ENCODE measurements at regions not wholly inside any gene's neighbourhood (a gene's known extent, or its start where the extent isn't known, plus 50 kb on each side); places are given as distances from the start of the nearest gene placed in this dataset.

- H3K4me3 ChIP-seq, result no peak overlapping the region
- H3K4me1 ChIP-seq, result no peaks in the 10 kb centered on the region
- peaks cover 0 to 4% (median 0%) of the 10 kb centered on the region in 4 donors for H3K27me3 ChIP-seq
- WGBS, 2 donors, result 49 to 53% methylated on average over 7 of the region's 7 CpGs
- no peak for TF ChIP-seq POLR2A (IDR thresholded peaks at IDR 0.05)
- TF ChIP-seq CTCF (IDR thresholded peaks at IDR 0.05), result no peak
- H3K27ac ChIP-seq, result no peak overlapping the region
- DNase-seq, result no peak
- no peaks in the 10 kb centered on the region for H3K36me3 ChIP-seq
- peaks cover 0 to 10% (median 0%) of the 10 kb centered on the region in 3 donors for H3K9me3 ChIP-seq
- intact Hi-C loops (cut with DNase I), result no loop called here
Measured at GRCh38 chr10:128386231-128386630, 260.0 kb upstream of the MKI67 start.

DNA sequence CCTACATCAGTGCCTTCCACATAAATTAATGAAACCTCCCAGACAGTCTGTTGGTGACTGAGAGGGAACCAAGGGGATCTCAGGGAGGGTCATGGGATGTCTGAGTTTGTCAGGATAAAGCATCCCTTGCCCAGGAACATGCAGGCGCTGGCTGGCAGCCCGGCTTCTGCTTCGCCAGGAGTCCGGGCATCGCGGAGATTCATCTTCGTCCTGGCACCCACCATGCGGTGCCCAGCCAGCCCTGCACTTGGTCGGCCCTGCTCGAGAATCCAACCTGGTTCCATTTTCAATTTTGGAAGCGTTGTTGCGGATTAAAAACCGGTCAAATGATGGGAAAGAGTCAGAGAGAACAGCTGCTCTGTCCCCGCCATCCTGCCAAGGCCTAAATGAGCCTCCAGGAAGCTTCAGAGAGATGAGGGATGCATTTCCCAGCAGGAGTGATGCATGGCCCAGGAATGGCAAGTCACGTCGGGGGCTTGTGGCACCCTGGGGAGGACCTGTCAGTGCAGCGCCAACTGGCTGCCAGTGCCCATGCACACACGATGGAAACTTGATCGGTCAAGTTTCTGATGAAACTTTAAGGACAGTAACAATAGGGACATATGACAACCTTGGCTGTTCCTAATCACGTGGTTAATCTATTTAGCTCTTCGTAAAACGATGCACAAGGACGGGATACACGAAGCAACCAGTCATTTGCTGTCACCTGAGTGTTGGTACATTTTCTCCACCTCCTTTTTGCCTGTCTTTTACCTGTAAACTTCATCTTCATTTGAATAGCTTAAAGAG lies 260.8 kb upstream of the MKI67 start:
- no peak for DNase-seq
- 82% methylated on average over 11 to 22 of the region's 24 CpGs for WGBS, 2 donors
- peaks cover 0 to 4% (median 0%) of the 10 kb centered on the region in 4 donors for H3K27me3 ChIP-seq
- H3K4me1 ChIP-seq, result no peaks in the 10 kb centered on the region
- H3K36me3 ChIP-seq, result no peaks in the 10 kb centered on the region
- intact Hi-C loops (cut with DNase I), result no loop called here
- H3K9me3 ChIP-seq, result peaks cover 0 to 12% (median 0%) of the 10 kb centered on the region in 3 donors
- TF ChIP-seq CTCF (IDR thresholded peaks at IDR 0.05) (no peak), POLR2A (IDR thresholded peaks at IDR 0.05) (no peak)
- no peak overlapping the region for H3K27ac ChIP-seq
- H3K4me3 ChIP-seq, result no peak overlapping the region

DNA sequence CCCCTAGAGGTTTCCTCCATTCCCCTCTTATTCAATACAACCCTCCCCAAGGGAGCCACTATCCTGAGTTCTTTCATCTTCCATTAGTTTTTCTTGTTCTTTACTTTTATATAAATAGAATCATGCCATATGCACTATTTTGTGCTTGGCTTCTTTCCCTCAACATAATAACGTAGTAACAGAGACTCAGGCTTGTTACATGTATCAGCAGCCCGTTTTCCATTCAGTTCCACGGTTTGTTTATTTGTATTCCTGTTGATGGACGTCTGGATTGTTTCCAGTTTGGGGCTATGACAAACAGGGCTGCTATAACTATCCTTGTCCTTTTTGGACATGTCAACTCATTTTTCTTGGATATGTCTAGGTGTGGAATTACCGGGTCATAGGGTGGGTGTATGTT lies 264.4 kb upstream of the MKI67 start:
- 35 to 38% methylated on average over 5 of the region's 5 CpGs for WGBS, 2 donors
- Histone ChIP-seq H3K4me3 (no peak overlapping the region), H3K4me1 (no peaks in the 10 kb centered on the region), H3K9me3 (peaks cover 0 to 12% (median 0%) of the 10 kb centered on the region in 3 donors), H3K36me3 (no peaks in the 10 kb centered on the region), H3K27me3 (peaks cover 0 to 4% (median 0%) of the 10 kb centered on the region in 4 donors), H3K27ac (no peak overlapping the region)
- no peak for DNase-seq
- TF ChIP-seq CTCF (IDR thresholded peaks at IDR 0.05) (no peak), POLR2A (IDR thresholded peaks at IDR 0.05) (no peak)
- intact Hi-C loops (cut with DNase I), result no loop called here

- no peaks in the 10 kb centered on the region for H3K4me1 ChIP-seq
- intact Hi-C loops (cut with DNase I), result no loop called here
- no peak for TF ChIP-seq POLR2A (IDR thresholded peaks at IDR 0.05)
- no peak for TF ChIP-seq CTCF (IDR thresholded peaks at IDR 0.05)
- peaks cover 0 to 7% (median 0%) of the 10 kb centered on the region in 3 donors for H3K9me3 ChIP-seq
- H3K36me3 ChIP-seq, result no peaks in the 10 kb centered on the region
- H3K4me3 ChIP-seq, result no peak overlapping the region
- DNase-seq, result no peak
- H3K27me3 ChIP-seq, result peaks cover 0 to 4% (median 0%) of the 10 kb centered on the region in 4 donors
- H3K27ac ChIP-seq, result no peak overlapping the region
- WGBS, 2 donors, result 30 to 42% methylated on average over 4 of the region's 4 CpGs
Measured at GRCh38 chr10:128393546-128393945, 267.3 kb upstream of the MKI67 start.

DNA sequence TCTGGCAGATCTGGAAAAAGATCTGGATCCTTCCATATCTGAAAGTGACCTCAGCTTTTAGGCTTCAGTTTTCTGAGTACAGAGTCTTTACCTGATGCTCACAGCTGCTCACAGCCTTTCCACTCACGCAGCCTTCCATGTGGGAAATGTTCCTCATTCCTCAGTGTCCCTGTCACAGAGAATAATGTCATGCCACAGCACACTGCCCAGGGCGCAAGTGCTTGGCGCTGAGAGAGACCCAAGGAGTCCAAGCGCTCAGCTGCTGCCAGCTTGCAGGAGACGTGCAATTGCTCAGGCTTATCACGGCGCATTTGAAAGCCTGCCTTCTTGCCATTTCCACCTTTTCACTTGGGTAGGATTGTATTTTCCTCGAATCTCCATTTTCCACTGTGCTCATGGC lies 271.9 kb upstream of the MKI67 start:
- H3K9me3 ChIP-seq, result peaks cover 0 to 19% (median 0%) of the 10 kb centered on the region in 3 donors
- 76 to 83% methylated on average over 8 of the region's 8 CpGs for WGBS, 2 donors
- no peaks in the 10 kb centered on the region for H3K27me3 ChIP-seq
- DNase-seq, result no peak
- intact Hi-C loops (cut with DNase I), result no loop called here
- no peak overlapping the region for H3K27ac ChIP-seq
- no peak overlapping the region for H3K4me3 ChIP-seq
- TF ChIP-seq CTCF (IDR thresholded peaks at IDR 0.05) (no peak), POLR2A (IDR thresholded peaks at IDR 0.05) (no peak)
- H3K4me1 ChIP-seq, result no peaks in the 10 kb centered on the region
- no peaks in the 10 kb centered on the region for H3K36me3 ChIP-seq
